ENCODE measurements at regions not wholly inside any gene's neighbourhood (a gene's known extent, or its start where the extent isn't known, plus 50 kb on each side); places are given as distances from the start of the nearest gene placed in this dataset.

- no peak for TF ChIP-seq MAX (IDR thresholded peaks at IDR 0.05; ENCODE audit: insufficient read depth, insufficient read length)
- TF ChIP-seq JUN (IDR thresholded peaks at IDR 0.05; ENCODE audit: borderline replicate concordance, insufficient read depth, insufficient read length, low read depth) = no peak
- TF ChIP-seq POLR2AphosphoS5 (IDR thresholded peaks at IDR 0.05; ENCODE audit: insufficient read depth, low read depth, low read length) = no peak
These were observed 270.1 kb downstream of the ETAA1 start for GRCh38 chr2:67667054-67667908.
